Spleen (tissue), 7 donors: ENCODE measurements at regions not wholly inside any gene's neighbourhood (a gene's known extent, or its start where the extent isn't known, plus 50 kb on each side); places are given as distances from the start of the nearest gene placed in this dataset.

Experiments
- POLR2A ChIP-seq, 3 donors: fragments of 450-650 bp; IDR thresholded peaks; one replicate each; pipeline ENCODE4 v1.5.1; 2017; ENCODE audit warnings: antibody characterized with exemption in 3 of 3, mild to moderate bottlenecking in 1 of 3
- TF ChIP-seq, protein P1 (sequence below), 11 experiments: fragments of 200-600 bp in 7 of 11; fragments of 450-650 bp in 4 of 11; sonication (generic) in 4 of 11; IDR thresholded peaks in 8 of 11; conservative IDR thresholded peaks in 3 of 11; 1 replicate in 7 of 11; 2 replicates in 4 of 11; pipeline versions ENCODE4 v1.4.0 to v1.8.0; 2016 to 2021; ENCODE audit warnings: antibody characterized with exemption in 11 of 11, inconsistent platforms in 4 of 11, mild to moderate bottlenecking in 1 of 11
- donor health status: DM: no; HTN: no; CAD: no; lungs with moderate emphysema.
- donor health status: DM: no; HTN: no; CAD: no.
- donor health status: DM: no; HTN: no; CAD: no.

- no peak for TF ChIP-seq POLR2A (IDR thresholded peaks at IDR 0.05)
- TF ChIP-seq, protein P1, sequence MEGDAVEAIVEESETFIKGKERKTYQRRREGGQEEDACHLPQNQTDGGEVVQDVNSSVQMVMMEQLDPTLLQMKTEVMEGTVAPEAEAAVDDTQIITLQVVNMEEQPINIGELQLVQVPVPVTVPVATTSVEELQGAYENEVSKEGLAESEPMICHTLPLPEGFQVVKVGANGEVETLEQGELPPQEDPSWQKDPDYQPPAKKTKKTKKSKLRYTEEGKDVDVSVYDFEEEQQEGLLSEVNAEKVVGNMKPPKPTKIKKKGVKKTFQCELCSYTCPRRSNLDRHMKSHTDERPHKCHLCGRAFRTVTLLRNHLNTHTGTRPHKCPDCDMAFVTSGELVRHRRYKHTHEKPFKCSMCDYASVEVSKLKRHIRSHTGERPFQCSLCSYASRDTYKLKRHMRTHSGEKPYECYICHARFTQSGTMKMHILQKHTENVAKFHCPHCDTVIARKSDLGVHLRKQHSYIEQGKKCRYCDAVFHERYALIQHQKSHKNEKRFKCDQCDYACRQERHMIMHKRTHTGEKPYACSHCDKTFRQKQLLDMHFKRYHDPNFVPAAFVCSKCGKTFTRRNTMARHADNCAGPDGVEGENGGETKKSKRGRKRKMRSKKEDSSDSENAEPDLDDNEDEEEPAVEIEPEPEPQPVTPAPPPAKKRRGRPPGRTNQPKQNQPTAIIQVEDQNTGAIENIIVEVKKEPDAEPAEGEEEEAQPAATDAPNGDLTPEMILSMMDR (IDR thresholded peaks at IDR 0.05 in 8 of 11, conservative IDR thresholded peaks at IDR 0.05 in 3 of 11) = no peak
Measured at GRCh38 chr15:68495981-68496705, 64.2 kb upstream of the ITGA11 start.
